ENCODE measurements at regions not wholly inside any gene's neighbourhood (a gene's known extent, or its start where the extent isn't known, plus 50 kb on each side); places are given as distances from the start of the nearest gene placed in this dataset.

DNA sequence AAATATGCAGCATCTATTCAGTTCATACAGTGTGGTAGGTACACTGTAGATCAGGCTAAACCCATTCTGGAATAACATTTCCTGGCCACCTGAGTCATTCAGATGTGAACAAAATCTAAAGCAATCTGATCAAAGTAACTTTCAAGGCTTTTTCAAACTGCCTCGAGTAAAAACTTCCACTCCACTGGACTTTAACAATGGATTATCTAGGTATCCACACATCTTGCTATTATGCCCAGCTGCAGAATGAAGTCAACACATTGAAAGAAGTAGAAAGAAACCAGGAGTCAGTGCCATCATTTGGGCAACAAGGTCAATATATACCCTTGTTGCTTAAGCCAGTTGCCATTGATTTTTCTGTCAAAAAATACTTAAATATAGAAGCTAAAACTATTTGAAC lies 1352.6 kb upstream of the NUDT12 start:
- H3K4me2 ChIP-seq (ENCODE audit: insufficient read depth, low read length): no peak overlapping the region
- FAIRE-seq (no peak), DNase-seq (ENCODE audit: low read depth, low spot score) (no peak)
- no peaks in the 10 kb centered on the region for H3K27me3 ChIP-seq (ENCODE audit: control insufficient read depth in 2 of 2, insufficient read depth in 2 of 2, low read length in 2 of 2)
- no peaks in the 10 kb centered on the region for H3K36me3 ChIP-seq (ENCODE audit: control insufficient read depth in 2 of 2, extremely low read depth in 1 of 2, insufficient read depth in 2 of 2, low read length in 2 of 2)
- H3K4me3 ChIP-seq (replicated peaks in 1 of 3; ENCODE audit: insufficient read depth in 1 of 3, low read depth in 1 of 3, low read length in 3 of 3): no peak overlapping the region
- intact Hi-C loops (cut with micrococcal nuclease) (no loop called here), dilution Hi-C loops (cut with MboI; ENCODE audit: extremely low pct_ligation_motif_present, low sequenced_read_pairs) (no loop called here)
- no TSS peak for BruUV-seq (replicated peaks)
- H4K20me1 ChIP-seq (replicated peaks; ENCODE audit: control insufficient read depth, extremely low read depth, insufficient read depth, low read length): no peaks in the 10 kb centered on the region
- H3K9ac ChIP-seq (replicated peaks; ENCODE audit: extremely low read depth, insufficient read depth, low read length): no peak overlapping the region
- no peaks in the 10 kb centered on the region for H3K4me1 ChIP-seq (ENCODE audit: control insufficient read depth, extremely low read depth, insufficient read depth, low read length)
- no peak for TF ChIP-seq POLR2AphosphoS5 (IDR thresholded peaks at IDR 0.05; ENCODE audit: insufficient read depth, low read depth, low read length)
- TF ChIP-seq POLR2A (IDR thresholded peaks at IDR 0.05; ENCODE audit: low read depth, low read length): no peak
- TF ChIP-seq JUN (IDR thresholded peaks at IDR 0.05; ENCODE audit: borderline replicate concordance, insufficient read depth, insufficient read length, low read depth): no peak
- no peak for TF ChIP-seq EZH2 (IDR thresholded peaks at IDR 0.05; ENCODE audit: borderline replicate concordance, low read depth, low read length, severe bottlenecking)
- no peak for TF ChIP-seq MYC (IDR thresholded peaks at IDR 0.05; ENCODE audit: low read depth, low read length)
- TF ChIP-seq FOS (IDR thresholded peaks at IDR 0.05; ENCODE audit: borderline replicate concordance, insufficient read depth, low read length): no peak
- no peak for TF ChIP-seq GATA2 (IDR thresholded peaks at IDR 0.05; ENCODE audit: insufficient read depth, insufficient read length, low read depth, low read length)
- no peak for TF ChIP-seq CTCF (IDR thresholded peaks at IDR 0.05; ENCODE audit: extremely low read depth in 1 of 2, insufficient read depth in 1 of 2, low read depth in 1 of 2, low read length in 2 of 2)
- no peak for TF ChIP-seq MAX (IDR thresholded peaks at IDR 0.05; ENCODE audit: insufficient read depth, insufficient read length)
- no peaks in the 10 kb centered on the region for H3K9me1 ChIP-seq (replicated peaks; ENCODE audit: control insufficient read depth, extremely low read depth, insufficient read depth, low read length)
- no peaks in the 10 kb centered on the region for H3K9me3 ChIP-seq (replicated peaks; ENCODE audit: control insufficient read depth, insufficient read depth, low read length)
- CTCF ChIA-PET: no interaction called here
- no peak overlapping the region for H2AFZ ChIP-seq (ENCODE audit: low read depth, low read length)
- no peaks in the 10 kb centered on the region for H3K79me2 ChIP-seq (ENCODE audit: control insufficient read depth, insufficient read depth, low read length)
- POLR2A ChIA-PET: no interaction called here
- H3K27ac ChIP-seq (ENCODE audit: insufficient read depth, low read depth, low read length): no peak overlapping the region

Measured in endothelial cell of umbilical vein (primary cell).